Kidney tubule cell (primary cell): ENCODE measurements at regions not wholly inside any gene's neighbourhood (a gene's known extent, or its start where the extent isn't known, plus 50 kb on each side); places are given as distances from the start of the nearest gene placed in this dataset.

Experiments
- DNase-seq: peaks from one replicate; pipeline ENCODE4 v3.0.0-alpha.2; 2018; ENCODE audit warnings: low spot score

GRCh38 chr7:52482076-52482475 lies 553.4 kb upstream of the POM121L12 start:
- no peak for DNase-seq

DNA sequence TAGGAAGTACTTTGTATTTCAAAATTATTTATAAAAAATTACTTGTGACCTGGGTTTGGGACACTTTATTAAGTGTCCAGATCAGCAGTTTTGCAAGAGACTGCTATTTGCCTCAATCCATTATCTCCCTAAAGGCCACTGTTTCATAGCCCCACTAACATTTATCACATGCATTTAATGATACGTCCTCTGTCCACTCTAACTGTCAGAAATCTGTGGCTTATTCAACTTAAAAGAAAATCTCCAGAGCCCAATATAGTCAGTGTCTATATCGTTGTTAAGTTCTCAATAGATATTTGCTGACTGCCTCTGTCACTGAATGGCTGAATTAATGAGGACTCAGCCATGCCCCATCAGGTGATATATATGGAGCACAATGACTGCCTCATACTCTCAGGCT lies 553.9 kb upstream of the POM121L12 start:
- DNase-seq = no peak

DNA sequence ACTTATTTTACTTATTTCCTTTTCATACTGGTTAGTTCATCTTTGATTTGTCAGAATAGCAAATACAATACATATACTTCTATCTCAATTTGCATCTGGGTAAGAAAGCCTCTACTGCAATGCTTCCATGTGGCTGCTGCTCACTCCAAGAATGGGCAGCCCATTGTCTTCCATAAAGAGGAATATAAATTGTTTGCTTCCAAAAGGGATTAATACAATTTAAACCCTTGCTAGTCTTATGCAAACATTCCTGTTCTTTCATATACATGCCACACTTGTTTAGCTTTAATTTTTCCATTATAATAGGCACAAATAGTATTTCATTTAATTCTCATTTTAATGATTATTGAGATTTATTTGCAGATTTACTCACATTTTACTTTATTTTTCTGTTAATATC lies 555.4 kb upstream of the POM121L12 start:
- DNase-seq = no peak

GRCh38 chr7:52475001-52475582 lies 560.3 kb upstream of the POM121L12 start:
- DNase-seq = no peak

DNA sequence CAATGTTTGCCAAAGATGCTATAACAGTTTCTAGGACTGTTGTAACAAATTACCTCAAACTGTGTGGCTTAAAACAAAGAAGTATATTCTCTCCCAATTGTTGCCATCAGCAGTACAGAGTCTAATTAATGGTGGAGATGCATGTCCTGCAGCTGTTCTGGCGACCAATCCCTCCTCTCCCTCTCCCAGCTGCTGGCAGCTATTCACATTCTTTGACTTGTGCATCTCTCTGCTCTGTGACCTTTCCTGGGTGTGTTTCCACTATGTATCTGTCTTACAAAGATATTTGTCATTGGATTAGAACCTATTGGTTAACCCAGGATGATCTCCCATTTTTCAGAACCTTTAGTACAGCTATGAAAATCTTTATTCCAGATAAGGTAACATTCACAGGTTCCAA lies 561.7 kb upstream of the POM121L12 start:
- no peak for DNase-seq

GRCh38 chr7:52472006-52472620 lies 563.3 kb upstream of the POM121L12 start:
- no peak for DNase-seq

- no peak for DNase-seq
These were observed 570.2 kb upstream of the POM121L12 start for GRCh38 chr7:52465216-52465615.

DNA sequence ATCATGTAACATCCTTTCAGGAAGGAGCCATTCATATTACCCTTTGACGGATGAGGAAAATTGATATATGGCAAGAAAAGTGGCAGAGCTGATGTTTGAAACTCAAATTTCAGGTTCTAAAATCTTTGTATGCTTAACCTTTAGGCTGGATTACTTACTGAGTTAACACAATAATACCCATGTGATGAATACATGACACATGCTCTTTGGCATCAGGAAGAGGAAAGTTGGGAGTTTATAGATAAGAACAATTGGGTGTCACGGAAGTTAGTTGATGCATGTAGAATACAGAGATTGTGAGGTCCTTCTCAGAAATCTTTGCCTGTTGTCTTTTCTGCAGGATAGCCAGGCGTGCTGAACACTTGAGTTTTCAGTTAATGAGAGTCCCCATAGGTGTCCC lies 572.1 kb upstream of the POM121L12 start:
- DNase-seq = no peak

DNA sequence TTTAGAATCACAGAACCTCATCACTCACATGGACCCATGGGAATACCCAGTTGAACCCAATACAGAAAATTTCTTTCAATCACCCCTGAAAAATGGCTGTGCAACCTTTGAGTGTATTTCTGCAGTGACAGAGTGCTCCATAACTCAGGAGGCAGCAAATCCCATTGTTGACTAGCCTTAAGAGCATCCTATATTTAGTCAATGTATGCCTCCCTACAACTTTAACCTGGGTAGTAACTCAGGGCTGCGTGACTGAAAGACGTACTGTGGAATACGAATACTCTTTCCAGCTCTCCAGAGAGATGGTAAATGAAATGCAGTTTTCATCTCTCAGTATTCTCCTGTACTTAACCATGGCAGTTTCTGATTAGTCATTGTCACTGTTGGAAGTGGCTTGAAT lies 573.0 kb upstream of the POM121L12 start:
- DNase-seq = no peak

DNA sequence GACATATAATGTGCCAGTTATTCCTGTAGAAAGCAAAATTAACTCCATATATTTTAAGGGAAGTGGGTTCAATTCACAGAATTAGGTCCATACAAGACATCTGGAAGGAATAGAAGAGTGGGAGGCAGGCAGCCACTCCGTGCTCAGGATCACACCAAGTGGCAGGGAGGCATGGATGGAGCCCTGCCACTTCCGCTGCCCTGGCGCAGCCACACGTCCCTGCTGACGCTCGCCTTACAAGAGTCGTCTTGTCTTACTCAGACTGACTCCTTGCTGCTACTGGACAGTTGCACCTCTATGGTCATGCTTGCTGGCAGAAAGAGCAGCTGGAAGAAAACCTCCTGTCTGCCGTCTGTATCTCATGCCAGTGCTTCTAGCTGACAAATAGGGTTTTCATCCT lies 579.9 kb upstream of the POM121L12 start:
- DNase-seq = no peak

GRCh38 chr7:52450816-52451215 lies 584.6 kb upstream of the POM121L12 start:
- DNase-seq = no peak

- DNase-seq = no peak
These were observed 587.8 kb upstream of the POM121L12 start for GRCh38 chr7:52447581-52448180.

- no peak for DNase-seq
These were observed 599.2 kb upstream of the POM121L12 start for GRCh38 chr7:52436278-52436677.

DNA sequence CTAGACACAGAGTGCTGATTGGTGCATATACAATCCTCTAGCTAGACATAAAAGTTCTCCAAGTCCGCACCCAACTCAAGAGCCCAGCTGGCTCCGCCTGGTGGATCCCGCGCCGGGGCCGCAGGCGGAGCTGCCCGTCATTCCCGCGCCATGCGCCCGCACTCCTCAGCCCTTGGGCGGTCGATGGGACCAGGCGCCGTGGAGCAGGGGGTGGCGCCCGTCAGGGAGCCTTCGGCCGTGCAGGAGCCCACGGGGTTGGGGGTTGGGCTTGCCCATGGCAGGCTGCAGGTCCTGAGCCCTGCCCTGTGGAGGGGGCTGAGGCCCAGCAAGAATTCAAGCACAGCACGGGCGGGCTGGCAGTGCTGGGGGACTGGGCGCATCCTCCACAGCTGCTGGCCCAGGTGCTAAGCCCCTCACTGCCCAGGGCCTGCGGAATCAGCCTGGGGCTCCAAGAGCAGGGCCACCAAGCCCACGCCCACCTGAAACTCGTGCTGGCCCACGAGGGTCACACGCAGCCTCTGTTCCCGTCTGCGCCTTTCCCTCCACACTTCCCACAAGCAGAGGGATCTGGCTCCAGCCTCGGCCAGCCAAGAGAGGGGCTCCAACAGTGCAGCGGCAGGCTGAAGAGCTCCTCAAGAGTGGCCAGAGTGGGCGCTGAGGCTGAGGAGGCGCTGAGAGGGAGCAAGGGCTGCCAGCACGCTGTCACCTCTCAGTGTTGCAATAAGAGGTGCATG lies 604.2 kb upstream of the POM121L12 start:
- no peak for DNase-seq

GRCh38 chr7:52423251-52423650 lies 612.2 kb upstream of the POM121L12 start:
- no peak for DNase-seq

GRCh38 chr7:52413051-52413450 lies 622.4 kb upstream of the POM121L12 start:
- DNase-seq = no peak

GRCh38 chr7:52410032-52410431 lies 625.4 kb upstream of the POM121L12 start:
- DNase-seq = peak; percentile 45

- DNase-seq = no peak
These were observed 628.6 kb upstream of the POM121L12 start for GRCh38 chr7:52406808-52407207.

GRCh38 chr7:52382731-52383130 lies 652.7 kb upstream of the POM121L12 start:
- DNase-seq = no peak

DNA sequence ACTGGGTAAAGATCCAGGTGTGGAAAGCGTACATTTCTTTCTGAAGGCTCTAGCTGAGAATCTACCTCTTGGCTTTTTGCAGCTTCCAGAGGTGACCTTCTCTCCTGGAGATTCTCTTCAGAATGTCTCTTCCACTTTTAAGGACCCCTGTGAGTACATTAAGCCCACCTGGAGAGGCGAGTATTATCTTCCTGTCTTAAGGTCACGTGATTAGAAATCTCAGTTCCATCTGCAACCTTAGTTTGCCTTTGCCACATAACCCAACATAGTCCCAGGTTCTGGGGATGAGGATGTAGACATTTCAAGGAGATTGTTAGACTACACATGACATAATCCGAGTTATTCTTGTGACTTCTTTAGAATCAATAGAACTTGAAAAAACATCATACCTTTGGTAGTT lies 665.5 kb upstream of the POM121L12 start:
- no peak for DNase-seq

GRCh38 chr7:52365349-52365748 lies 670.1 kb upstream of the POM121L12 start:
- no peak for DNase-seq

DNA sequence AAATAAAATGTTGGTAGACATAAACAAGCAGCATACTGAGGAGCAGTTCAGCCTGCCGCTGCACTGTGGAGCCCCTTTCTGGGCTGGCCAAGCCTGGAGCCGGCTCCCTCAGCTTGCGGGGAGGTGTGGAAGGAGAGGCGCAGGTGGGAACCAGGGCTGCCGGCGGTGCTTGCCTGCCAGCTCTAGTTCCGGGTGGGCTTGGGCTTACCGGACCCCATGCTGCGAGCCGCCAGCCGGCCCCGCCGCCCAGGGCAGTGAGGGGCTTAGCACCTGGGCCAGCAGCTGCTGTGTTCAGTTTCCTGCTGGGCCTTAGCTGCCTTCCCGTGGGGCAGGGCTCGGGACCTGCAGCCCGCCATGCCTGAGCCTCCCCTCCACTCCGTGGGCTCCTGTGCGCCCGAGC lies 672.9 kb upstream of the POM121L12 start:
- no peak for DNase-seq

DNA sequence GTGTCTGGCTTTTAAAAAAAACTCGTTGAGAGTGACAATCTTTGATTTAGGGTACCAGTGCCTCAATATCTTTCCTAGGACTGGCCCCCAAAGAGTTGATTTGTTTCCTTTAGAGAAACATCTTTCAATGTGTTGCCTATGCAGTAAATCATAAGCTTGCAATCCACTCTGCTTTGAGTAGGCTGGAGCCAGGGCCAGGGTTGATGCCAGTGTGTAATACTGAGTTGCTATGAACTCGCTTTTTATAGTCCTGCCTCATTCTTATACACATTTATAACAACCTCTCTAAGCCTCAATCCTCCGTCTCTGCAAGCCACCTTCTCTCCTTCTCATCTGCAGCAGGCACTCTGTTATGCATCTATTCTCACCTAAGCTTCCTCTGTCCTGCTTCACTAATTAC lies 674.9 kb upstream of the POM121L12 start:
- no peak for DNase-seq
